GM19035 (cell line): ENCODE measurements at regions not wholly inside any gene's neighbourhood (a gene's known extent, or its start where the extent isn't known, plus 50 kb on each side); places are given as distances from the start of the nearest gene placed in this dataset.

Source experiments
- ATAC-seq: cut with Tn5 transposase; IDR thresholded peaks from one replicate; pipeline ENCODE4 v1.9.1; 2021; ENCODE audit not compliant: unreplicated experiment

GRCh38 chr10:2284071-2284470 lies 546.7 kb upstream of the ADARB2 start:
- ATAC-seq = no peak

GRCh38 chr10:2282202-2282601 lies 544.9 kb upstream of the ADARB2 start:
- no peak for ATAC-seq

GRCh38 chr10:2280713-2281300 lies 543.5 kb upstream of the ADARB2 start:
- no peak for ATAC-seq

- ATAC-seq = no peak
Measured at GRCh38 chr10:2279711-2280110, 542.4 kb upstream of the ADARB2 start.

GRCh38 chr10:2278363-2278762 lies 541.0 kb upstream of the ADARB2 start:
- ATAC-seq = no peak

- ATAC-seq = no peak
Measured at GRCh38 chr10:2263561-2263960, 526.2 kb upstream of the ADARB2 start.

GRCh38 chr10:2262878-2263277 lies 525.6 kb upstream of the ADARB2 start:
- ATAC-seq = no peak

- ATAC-seq = no peak
Measured at GRCh38 chr10:2262333-2262732, 525.0 kb upstream of the ADARB2 start.

GRCh38 chr10:2256241-2256640 lies 518.9 kb upstream of the ADARB2 start:
- no peak for ATAC-seq

- ATAC-seq = no peak
Measured at GRCh38 chr10:2252096-2252495, 514.8 kb upstream of the ADARB2 start.

- no peak for ATAC-seq
Measured at GRCh38 chr10:2251631-2252030, 514.3 kb upstream of the ADARB2 start.

GRCh38 chr10:2246747-2247146 lies 509.4 kb upstream of the ADARB2 start:
- ATAC-seq = no peak

- ATAC-seq = no peak
Measured at GRCh38 chr10:2245580-2245979, 508.3 kb upstream of the ADARB2 start.

- ATAC-seq = no peak
Measured at GRCh38 chr10:2244471-2244870, 507.1 kb upstream of the ADARB2 start.

GRCh38 chr10:2236876-2237275 lies 499.6 kb upstream of the ADARB2 start:
- no peak for ATAC-seq

- no peak for ATAC-seq
Measured at GRCh38 chr10:2232479-2232878, 495.2 kb upstream of the ADARB2 start.

GRCh38 chr10:2230478-2230877 lies 493.2 kb upstream of the ADARB2 start:
- no peak for ATAC-seq

GRCh38 chr10:2228320-2228901 lies 491.1 kb upstream of the ADARB2 start:
- ATAC-seq = no peak

GRCh38 chr10:2225609-2226008 lies 488.3 kb upstream of the ADARB2 start:
- no peak for ATAC-seq

GRCh38 chr10:2223548-2224320 lies 486.4 kb upstream of the ADARB2 start:
- no peak for ATAC-seq

- ATAC-seq = no peak
Measured at GRCh38 chr10:2222631-2223030, 485.3 kb upstream of the ADARB2 start.

GRCh38 chr10:2214805-2215204 lies 477.5 kb upstream of the ADARB2 start:
- no peak for ATAC-seq
